ENCODE measurements at regions not wholly inside any gene's neighbourhood (a gene's known extent, or its start where the extent isn't known, plus 50 kb on each side); places are given as distances from the start of the nearest gene placed in this dataset.

- Mint-ChIP-seq H3K9me3 (ENCODE audit: low read depth) (no peaks in the 10 kb centered on the region), H3K36me3 (ENCODE audit: insufficient read depth) (no peaks in the 10 kb centered on the region), H3K4me3 (ENCODE audit: low read depth) (no peak overlapping the region), H3K27me3 (peaks cover 3% of the 10 kb centered on the region), H3K27ac (no peak overlapping the region), H3K4me1 (ENCODE audit: low read depth) (peaks cover 14% of the 10 kb centered on the region)
- TF ChIP-seq CTCF (IDR thresholded peaks at IDR 0.05; ENCODE audit: unreplicated experiment): no peak
- no peak for DNase-seq (ENCODE audit: low spot score, unreplicated experiment)
Observed at GRCh38 chr16:9231039-9231438, 139.6 kb downstream of the HAPSTR1 start.

- TF ChIP-seq CTCF (IDR thresholded peaks at IDR 0.05; ENCODE audit: unreplicated experiment): no peak
- peaks cover 14% of the 10 kb centered on the region for H3K4me1 Mint-ChIP-seq (ENCODE audit: low read depth)
- H3K27me3 Mint-ChIP-seq: peaks cover 3% of the 10 kb centered on the region
- H3K27ac Mint-ChIP-seq: peak overlapping the region; percentile 27
- no peaks in the 10 kb centered on the region for H3K36me3 Mint-ChIP-seq (ENCODE audit: insufficient read depth)
- no peak for DNase-seq (ENCODE audit: low spot score, unreplicated experiment)
- H3K9me3 Mint-ChIP-seq (ENCODE audit: low read depth): no peaks in the 10 kb centered on the region
- no peak overlapping the region for H3K4me3 Mint-ChIP-seq (ENCODE audit: low read depth)
Observed at GRCh38 chr16:9232102-9232770, 140.8 kb downstream of the HAPSTR1 start.

- no peak overlapping the region for H3K4me3 Mint-ChIP-seq (ENCODE audit: low read depth)
- peaks cover 3% of the 10 kb centered on the region for H3K27me3 Mint-ChIP-seq
Observed at GRCh38 chr16:9235867-9236266, 144.4 kb downstream of the HAPSTR1 start.

GRCh38 chr16:9236319-9236718 is 144.9 kb downstream of the HAPSTR1 start:
- Mint-ChIP-seq H3K9me3 (ENCODE audit: low read depth) (peaks cover 7% of the 10 kb centered on the region), H3K4me3 (ENCODE audit: low read depth) (no peak overlapping the region), H3K36me3 (ENCODE audit: insufficient read depth) (no peaks in the 10 kb centered on the region), H3K27me3 (peaks cover under 1% of the 10 kb centered on the region), H3K4me1 (ENCODE audit: low read depth) (peaks cover 14% of the 10 kb centered on the region), H3K27ac (no peak overlapping the region)
- TF ChIP-seq CTCF (IDR thresholded peaks at IDR 0.05; ENCODE audit: unreplicated experiment): no peak
- DNase-seq (ENCODE audit: low spot score, unreplicated experiment): no peak

More at GRCh38 chr16:9235867-9236266, 144.4 kb downstream of the HAPSTR1 start:
- Mint-ChIP-seq H3K9me3 (ENCODE audit: low read depth) (peaks cover 5% of the 10 kb centered on the region), H3K4me1 (ENCODE audit: low read depth) (peaks cover 14% of the 10 kb centered on the region), H3K27ac (no peak overlapping the region), H3K36me3 (ENCODE audit: insufficient read depth) (no peaks in the 10 kb centered on the region)
- no peak for DNase-seq (ENCODE audit: low spot score, unreplicated experiment)
- TF ChIP-seq CTCF (IDR thresholded peaks at IDR 0.05; ENCODE audit: unreplicated experiment): no peak

GRCh38 chr16:9238346-9238745 is 146.9 kb downstream of the HAPSTR1 start:
- no peaks in the 10 kb centered on the region for H3K27me3 Mint-ChIP-seq
- no peak overlapping the region for H3K27ac Mint-ChIP-seq
- no peaks in the 10 kb centered on the region for H3K36me3 Mint-ChIP-seq (ENCODE audit: insufficient read depth)
- DNase-seq (ENCODE audit: low spot score, unreplicated experiment): no peak
- H3K4me1 Mint-ChIP-seq (ENCODE audit: low read depth): peaks cover 6% of the 10 kb centered on the region
- peaks cover 7% of the 10 kb centered on the region for H3K9me3 Mint-ChIP-seq (ENCODE audit: low read depth)
- TF ChIP-seq CTCF (IDR thresholded peaks at IDR 0.05; ENCODE audit: unreplicated experiment): no peak
- H3K4me3 Mint-ChIP-seq (ENCODE audit: low read depth): no peak overlapping the region
